GM12892 (cell line): ENCODE measurements at regions not wholly inside any gene's neighbourhood (a gene's known extent, or its start where the extent isn't known, plus 50 kb on each side); places are given as distances from the start of the nearest gene placed in this dataset.
"Not testable (repeated sequence)": the region's sequence is repeated elsewhere in the genome, so short reads cannot be mapped to it uniquely, and the experiment has no call there.

Experiments
- DNase-seq: peaks from one replicate; pipeline ENCODE4 v3.0.0; 2011; ENCODE audit not compliant: insufficient read length
- FAIRE-seq: peaks from 2 replicates; lab custom pipeline; 2011; peaks lifted over from hg19 to GRCh38; lab: Jason Lieb, UNC
- POLR2A ChIP-seq: IDR thresholded peaks from 2 replicates; pipeline ENCODE4 v1.6.1; 2011; ENCODE audit warnings: low read depth, low read length, control low read depth
- POLR2AphosphoS5 ChIP-seq: IDR thresholded peaks from 2 replicates; pipeline ENCODE4 v1.6.1; 2011; ENCODE audit warnings: low read depth, low read length, control low read depth
- TAF1 ChIP-seq: IDR thresholded peaks from 2 replicates; pipeline ENCODE4 v1.6.1; 2011; ENCODE audit warnings: low read depth, mild to moderate bottlenecking, control low read depth, low read length, borderline replicate concordance

DNA sequence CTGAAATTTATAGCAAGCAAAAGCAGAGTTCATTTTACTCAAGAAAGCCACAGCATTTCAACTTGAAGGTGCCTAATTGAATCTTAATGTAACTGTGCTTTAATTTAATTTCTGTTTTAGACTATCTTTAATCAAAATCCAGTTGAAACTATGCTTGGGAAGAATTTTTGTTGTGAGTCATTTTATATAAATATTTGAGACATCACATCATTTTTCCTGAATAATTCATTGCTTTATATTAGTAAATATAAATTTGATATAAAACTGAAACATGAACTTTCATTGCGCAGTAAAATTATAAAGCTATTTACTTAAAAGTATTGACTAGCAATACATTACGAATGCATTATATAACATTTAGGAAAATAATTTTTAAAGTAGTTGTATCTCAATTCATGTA lies 1937.1 kb upstream of the CDH9 start:
- TF ChIP-seq TAF1 (no peak), POLR2AphosphoS5 (no peak), POLR2A (no peak)
- DNase-seq (no peak), FAIRE-seq (no peak)

DNA sequence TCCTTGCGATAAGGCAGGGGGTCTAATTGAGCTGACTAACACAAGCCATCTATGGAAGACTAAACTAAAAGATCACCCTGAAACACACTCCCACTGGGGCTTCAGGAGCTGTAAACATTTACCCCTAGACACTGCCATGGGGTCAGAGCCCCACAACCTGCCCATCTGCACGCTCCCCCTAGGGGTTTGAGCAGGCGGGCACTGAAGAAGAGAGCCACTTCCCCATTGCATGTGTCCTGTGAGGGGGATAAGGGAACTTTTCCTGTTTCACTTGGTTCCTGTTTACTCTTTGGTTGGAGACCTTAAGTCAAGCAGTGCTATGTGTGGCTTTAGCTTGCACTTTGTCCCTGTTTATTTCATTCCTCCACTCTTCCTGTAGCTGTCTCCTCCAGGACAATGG lies 1929.5 kb upstream of the CDH9 start:
- no peak for TF ChIP-seq TAF1
- no peak for TF ChIP-seq POLR2AphosphoS5
- TF ChIP-seq POLR2A = no peak
- no peak for DNase-seq
- no peak for FAIRE-seq

DNA sequence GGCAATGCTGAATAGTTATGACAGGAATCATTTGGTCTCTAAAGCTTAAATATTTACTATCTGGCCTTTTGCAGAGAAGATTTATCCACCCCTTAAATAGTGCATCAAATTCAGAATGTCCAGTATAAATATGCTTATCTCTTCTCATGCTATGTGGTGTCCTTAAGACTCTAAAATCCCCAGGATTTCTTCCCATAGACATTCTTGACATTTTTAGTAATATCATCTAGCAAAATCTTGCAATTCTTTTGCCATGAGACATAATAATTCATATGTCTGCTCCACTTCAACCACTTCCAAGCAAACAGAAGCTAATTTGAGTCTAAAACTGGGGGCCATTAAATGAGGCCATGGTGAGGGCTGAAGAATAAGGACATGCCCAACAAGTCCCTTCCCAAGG lies 1923.4 kb upstream of the CDH9 start:
- no peak for FAIRE-seq
- TF ChIP-seq POLR2A = no peak

DNA sequence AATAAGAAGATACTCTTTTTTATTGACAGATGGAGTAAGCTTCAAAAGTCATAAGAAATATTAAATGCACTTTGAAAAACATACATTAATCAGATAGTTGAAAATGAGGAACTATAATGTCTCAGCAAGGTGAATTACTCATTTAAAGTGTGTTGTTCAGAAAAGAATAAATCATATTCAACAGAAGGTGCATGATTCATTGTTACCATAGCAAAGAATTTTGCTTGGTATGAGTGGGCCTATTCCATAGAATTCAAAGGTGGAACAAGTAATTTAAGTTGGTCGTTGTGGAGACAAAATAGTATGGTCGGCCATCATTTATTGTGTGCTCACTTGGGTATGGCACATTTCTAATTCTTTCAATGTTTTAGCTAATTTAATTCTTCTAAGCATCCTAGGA lies 1920.2 kb upstream of the CDH9 start:
- DNase-seq = no peak
- TF ChIP-seq POLR2A (no peak), POLR2AphosphoS5 (no peak), TAF1 (no peak)
- no peak for FAIRE-seq

More for the DNA sequence above, 1923.4 kb upstream of the CDH9 start:
- DNase-seq = no peak

DNA sequence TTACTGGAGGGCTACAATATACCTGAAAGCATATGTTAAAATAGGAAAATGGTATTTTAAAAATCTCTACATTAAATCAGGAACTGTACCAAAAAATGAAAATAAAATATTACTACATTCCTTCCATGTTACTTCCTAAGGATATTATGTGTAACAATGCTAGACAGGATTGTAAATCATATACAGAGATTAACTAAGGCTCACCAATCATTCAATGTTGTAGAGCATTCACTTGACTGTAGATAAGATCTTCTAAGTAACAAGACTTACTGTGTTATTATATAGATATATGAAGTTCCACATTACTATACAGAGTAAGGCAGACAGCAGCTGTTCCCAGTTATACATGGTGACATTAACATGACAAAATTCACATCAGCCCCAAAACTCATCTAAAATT lies 1919.1 kb upstream of the CDH9 start:
- no peak for FAIRE-seq
- TF ChIP-seq POLR2A = no peak
- TF ChIP-seq POLR2AphosphoS5 = no peak
- TF ChIP-seq TAF1 = no peak
- DNase-seq = no peak

DNA sequence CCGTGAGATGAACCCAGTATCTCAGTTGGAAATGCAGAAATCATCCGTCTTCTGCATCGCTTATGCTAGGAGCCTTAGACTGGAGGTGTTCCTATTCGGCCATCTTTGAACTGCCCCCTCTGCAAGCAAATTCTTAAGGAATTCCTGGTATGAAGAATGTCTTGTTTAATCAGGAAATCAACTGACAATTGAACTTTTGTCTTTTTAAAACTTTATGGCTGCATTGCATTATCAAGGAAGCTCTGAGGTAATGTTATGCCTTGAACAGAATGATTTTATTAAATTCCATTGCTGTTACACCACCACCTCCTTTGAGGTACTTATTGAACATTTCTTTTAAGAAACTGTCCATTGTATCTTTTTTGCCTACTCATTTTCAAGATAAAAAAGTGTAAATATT lies 1915.7 kb upstream of the CDH9 start:
- FAIRE-seq = no peak
- DNase-seq = no peak
- TF ChIP-seq POLR2AphosphoS5 = no peak
- TF ChIP-seq POLR2A = no peak

DNA sequence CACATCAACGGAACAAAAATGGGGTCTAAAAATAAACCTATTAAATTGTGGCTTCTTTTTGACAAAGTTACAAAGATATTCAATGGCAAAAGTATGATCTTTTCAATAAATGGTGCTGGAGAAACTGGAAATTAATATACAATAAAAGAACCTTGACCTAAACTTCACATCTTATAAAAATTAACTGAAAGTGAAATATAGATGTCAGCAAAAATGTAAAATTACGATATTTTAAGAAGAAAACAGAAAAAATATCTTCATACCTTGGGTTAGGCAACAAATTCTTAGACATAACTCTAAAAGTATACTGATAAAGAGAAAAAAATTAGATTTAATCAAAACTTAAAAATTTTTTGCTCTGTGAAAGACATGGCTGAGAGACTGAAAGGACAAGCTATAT lies 1909.5 kb upstream of the CDH9 start:
- TF ChIP-seq POLR2AphosphoS5 (no peak), TAF1 (no peak), POLR2A (no peak)
- DNase-seq = no peak
- FAIRE-seq = no peak

DNA sequence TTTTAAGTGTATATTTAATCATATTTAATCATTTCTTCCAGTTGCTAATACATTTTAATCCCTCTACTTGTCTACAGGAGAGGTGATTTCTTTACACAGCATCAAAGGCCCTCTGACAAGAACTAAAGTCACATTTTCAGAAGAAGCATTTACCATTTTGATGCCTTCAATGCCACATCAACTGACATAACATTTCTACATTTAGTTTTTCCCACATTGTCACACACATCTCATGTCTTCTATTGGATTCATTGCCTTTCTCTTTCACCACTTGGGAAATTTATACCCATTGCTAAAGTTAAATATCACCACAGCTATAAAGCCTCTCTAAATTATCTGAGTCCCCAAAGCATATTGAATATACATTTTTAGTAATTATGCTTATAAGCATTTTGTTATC lies 1907.5 kb upstream of the CDH9 start:
- DNase-seq (no peak), FAIRE-seq (no peak)
- no peak for TF ChIP-seq POLR2A
- TF ChIP-seq TAF1 = no peak
- TF ChIP-seq POLR2AphosphoS5 = no peak

DNA sequence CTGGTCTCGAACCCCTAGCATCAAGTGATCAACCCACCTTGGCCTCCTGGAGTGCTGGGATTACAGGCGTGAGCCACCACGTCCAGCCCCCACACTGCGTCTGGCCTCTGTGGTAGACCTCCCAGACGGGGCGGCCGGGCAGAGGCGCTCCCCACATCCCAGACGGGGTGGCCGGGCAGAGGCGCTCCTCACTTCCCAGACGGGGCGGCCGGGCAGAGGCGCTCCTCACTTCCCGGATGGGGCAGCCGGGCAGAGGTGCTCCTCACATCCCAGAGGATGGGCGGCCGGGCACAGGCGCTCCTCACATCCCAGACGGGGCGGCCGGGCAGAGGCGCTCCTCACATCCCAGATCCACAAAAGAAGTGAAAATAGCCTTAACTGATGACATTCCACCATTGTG lies 1891.0 kb upstream of the CDH9 start:
- DNase-seq, FAIRE-seq: not testable (repeated sequence)

DNA sequence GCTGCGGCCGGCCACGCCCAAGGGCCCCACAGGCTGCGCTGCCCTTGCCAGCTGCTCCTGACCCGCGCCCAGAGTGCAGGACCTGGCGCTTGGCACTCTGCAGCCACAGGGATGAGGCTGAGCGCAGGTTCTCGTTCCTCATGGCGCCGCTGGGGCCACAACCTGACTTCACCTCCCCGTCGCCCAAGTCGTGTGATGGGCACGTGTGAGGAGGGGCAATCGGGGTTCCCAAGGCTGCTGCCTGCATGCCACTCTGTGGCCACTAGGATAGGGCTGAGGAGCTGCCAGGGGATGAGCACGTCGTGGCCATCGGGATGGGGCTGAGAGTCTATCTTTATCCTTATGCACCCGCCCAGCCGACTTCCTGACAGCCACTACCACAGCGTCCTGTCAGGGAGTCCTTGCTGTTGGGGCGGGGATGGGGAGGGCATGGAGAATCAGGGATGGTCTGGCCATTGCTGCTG lies 1890.0 kb upstream of the CDH9 start:
- DNase-seq, FAIRE-seq: not testable (repeated sequence)

DNA sequence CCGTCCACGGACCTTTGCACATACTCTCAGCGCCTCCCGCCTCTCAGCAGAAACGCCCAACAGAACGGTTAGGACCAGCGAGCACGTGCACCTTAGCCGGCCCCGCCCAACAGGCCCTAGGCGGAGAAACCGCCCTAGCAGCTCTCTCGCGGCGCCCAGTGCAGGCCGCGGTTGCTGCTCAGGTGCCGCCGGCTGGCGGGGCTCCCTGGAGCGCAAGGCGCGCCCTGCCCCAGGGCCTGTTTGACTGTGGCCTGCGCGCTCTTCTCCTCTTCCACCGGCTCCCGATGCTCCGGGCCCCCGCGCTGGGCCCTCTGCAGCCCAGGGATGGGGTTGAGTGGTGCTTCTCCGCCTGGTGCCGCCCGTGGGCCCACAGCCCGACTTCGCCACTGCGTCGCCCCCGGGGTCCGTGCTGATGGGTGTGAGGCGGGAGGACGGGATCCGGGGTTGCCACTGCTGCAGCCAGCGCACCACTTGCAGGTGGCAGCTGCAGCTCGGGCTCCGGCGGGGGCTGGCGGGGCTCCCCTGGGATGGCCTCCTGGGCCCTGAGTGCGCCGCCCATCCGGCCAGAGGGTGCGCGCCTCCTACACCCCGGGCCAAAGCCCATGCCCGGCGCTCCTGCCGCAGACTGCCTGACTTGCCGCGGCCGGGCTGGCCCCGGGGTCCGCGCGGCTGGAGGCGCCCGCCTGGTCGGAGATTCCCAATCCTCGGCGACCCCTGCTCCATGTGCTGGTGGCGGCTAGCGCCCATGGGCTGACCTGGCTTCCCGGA lies 1889.4 kb upstream of the CDH9 start:
- DNase-seq = no peak
- FAIRE-seq = no peak
- TF ChIP-seq POLR2AphosphoS5 (no peak), POLR2A (no peak), TAF1 (no peak)

DNA sequence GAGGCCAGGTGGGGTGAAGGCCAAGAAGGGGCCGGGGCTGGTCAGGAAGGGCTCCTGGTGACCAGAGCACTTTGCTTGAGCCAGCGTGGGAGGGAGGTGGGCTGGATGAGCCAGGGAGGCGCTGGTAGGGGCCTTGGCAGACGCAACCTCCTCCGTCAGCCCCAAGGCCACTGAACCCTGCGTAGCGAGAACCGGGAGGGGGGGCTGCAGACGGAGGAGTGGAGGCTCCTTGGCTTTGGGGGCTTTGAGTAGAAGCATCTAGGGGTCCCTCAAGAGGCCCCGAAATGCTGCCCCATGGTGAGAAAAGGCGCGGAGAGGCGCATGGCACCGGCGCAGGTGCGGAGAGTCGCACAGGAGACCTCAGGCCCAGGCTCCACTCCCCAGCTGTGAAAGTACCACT lies 1888.0 kb upstream of the CDH9 start:
- TF ChIP-seq POLR2AphosphoS5 = no peak
- TF ChIP-seq POLR2A = no peak
- TF ChIP-seq TAF1 = no peak
- no peak for FAIRE-seq
- DNase-seq = no peak

DNA sequence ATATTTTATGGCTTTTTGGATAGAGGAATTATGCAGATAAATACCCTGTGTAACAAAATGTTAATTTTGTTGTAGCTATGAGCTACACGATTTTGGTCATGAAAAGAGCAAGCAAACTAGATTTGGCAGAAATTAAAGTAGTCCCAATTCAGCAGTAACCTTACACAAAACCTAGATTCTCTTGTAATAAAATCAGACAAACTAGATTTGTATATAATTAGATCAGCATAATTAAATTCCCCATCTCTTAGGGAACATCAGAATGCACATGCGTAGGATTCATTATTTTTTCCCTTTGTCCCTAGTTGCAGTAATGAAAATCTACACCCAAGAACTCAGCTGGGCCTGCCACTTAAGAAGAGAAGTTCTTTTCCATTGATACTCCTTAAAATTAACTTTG lies 1879.2 kb upstream of the CDH9 start:
- TF ChIP-seq POLR2AphosphoS5 (no peak), TAF1 (no peak), POLR2A (no peak)
- DNase-seq (no peak), FAIRE-seq (no peak)
